HCT116 (cell line): ENCODE measurements at regions not wholly inside any gene's neighbourhood (a gene's known extent, or its start where the extent isn't known, plus 50 kb on each side); places are given as distances from the start of the nearest gene placed in this dataset.

ENCODE experiments used
- ATAC-seq: fragments of 200-7000 bp; cut with Tn5 transposase; 2 replicates; pipeline ENCODE4 v1.9.1; 2020; ENCODE audit warnings: mild to moderate bottlenecking, moderate library complexity
- BruUV-seq: library from RNA; stranded (reverse); fragments of 400-500 nt; replicated peaks from 2 replicates; lab custom pipeline; 2021; lab: Mats Ljungman, UMichigan
- CTCF ChIA-PET: fragments of 300-600 bp; sonication (Branson Sonifier 250); formaldehyde crosslinking; loops from one replicate; lab custom pipeline; 2021; ENCODE audit warnings: antibody characterized with exemption; lab: Charles Lee
- POLR2A ChIA-PET: fragments of 300-600, 350-600 bp; sonication (Branson Sonifier 250); formaldehyde crosslinking; loops from one replicate; lab custom pipeline; 2021; ENCODE audit warnings: antibody characterized with exemption; lab: Charles Lee
- RAD21 ChIA-PET, 2 experiments: fragments of 300-600 bp; sonication (Branson Sonifier 250); formaldehyde crosslinking; loops; one replicate each; lab custom pipeline; 2023; ENCODE audit warnings: low total read pairs in 2 of 2; ENCODE audit not compliant: uncharacterized antibody in 2 of 2, unreplicated experiment in 2 of 2, low non-redundant PET in 1 of 2; lab: Charles Lee
- DNase-seq: peaks from one replicate; pipeline ENCODE4 v3.0.0-alpha.2; 2010; ENCODE audit warnings: low read depth, low spot score
- H2AFZ ChIP-seq: fragments of 200-600 bp; shearing (Covaris generic), sonication (generic); 2 replicates; pipeline ENCODE4 v1.6.1; 2017; ENCODE audit warnings: low read depth, mixed run types, mixed read lengths, antibody characterized with exemption, low read length; ENCODE audit not compliant: poor library complexity, severe bottlenecking
- H3K27ac ChIP-seq: 2 replicates; pipeline ENCODE4 v1.5.1; 2012; ENCODE audit warnings: low read depth, low read length
- H3K27me3 ChIP-seq: fragments of 200-600 bp; sonication (generic); 2 replicates; pipeline ENCODE4 v1.6.1; 2016; ENCODE audit warnings: mixed run types, low read length, mixed read lengths; ENCODE audit not compliant: insufficient read depth
- H3K36me3 ChIP-seq, 2 experiments: fragments of 200-500 bp in 1 of 2; fragments of 200-600 bp in 1 of 2; sonication (Bioruptor generic) in 1 of 2; sonication (generic) in 1 of 2; 2 replicates each; pipeline versions ENCODE4 v1.5.1 to v1.6.1; 2014 to 2016; ENCODE audit warnings: low read length in 2 of 2, inconsistent platforms in 1 of 2, mixed read lengths in 1 of 2, mixed run types in 1 of 2; ENCODE audit not compliant: insufficient read depth in 2 of 2, control insufficient read depth in 1 of 2
- H3K4me1 ChIP-seq, 2 experiments: fragments of 200-600 bp in 1 of 2; sonication (generic) in 1 of 2; 2 replicates each; pipeline versions ENCODE4 v1.5.1 to v1.6.1; 2012 to 2017; ENCODE audit warnings: low read length in 2 of 2, inconsistent platforms in 1 of 2, mild to moderate bottlenecking in 1 of 2, mixed read lengths in 1 of 2, mixed run types in 1 of 2, moderate library complexity in 1 of 2; ENCODE audit not compliant: insufficient read depth in 2 of 2, control insufficient read depth in 1 of 2
- H3K4me2 ChIP-seq: fragments of 200-600 bp; sonication (generic); 2 replicates; pipeline ENCODE4 v1.6.1; 2017; ENCODE audit warnings: mixed run types, low read length, mixed read lengths
- H3K4me3 ChIP-seq, 2 experiments: fragments of 200-600 bp in 1 of 2; sonication (generic) in 1 of 2; replicated peaks in 1 of 2; 2 replicates each; pipeline ENCODE4 v1.5.1; 2011 to 2016; ENCODE audit warnings: low read length in 2 of 2, control low read depth in 1 of 2, low read depth in 1 of 2, mild to moderate bottlenecking in 1 of 2, mixed read lengths in 1 of 2, mixed run types in 1 of 2
- H3K79me2 ChIP-seq: fragments of 200-600 bp; sonication (generic); 2 replicates; pipeline ENCODE4 v1.6.1; 2017; ENCODE audit warnings: mild to moderate bottlenecking, mixed run types, low read length, moderate library complexity, mixed read lengths; ENCODE audit not compliant: insufficient read depth
- H3K9ac ChIP-seq: fragments of 200-600 bp; sonication (generic); 2 replicates; pipeline ENCODE4 v1.6.1; 2016; ENCODE audit warnings: low read length, mixed read lengths
- H3K9me2 ChIP-seq: fragments of 200-600 bp; sonication (generic), shearing (Covaris generic); 2 replicates; pipeline ENCODE4 v1.6.1; 2017; ENCODE audit warnings: mixed run types, mild to moderate bottlenecking, moderate library complexity; ENCODE audit not compliant: insufficient read depth
- H3K9me3 ChIP-seq, 2 experiments: fragments of 200-500 bp in 1 of 2; fragments of 200-600 bp in 1 of 2; sonication (Bioruptor generic) in 1 of 2; sonication (generic) in 1 of 2; 2 replicates each; pipeline ENCODE4 v1.6.1; 2014 to 2017; ENCODE audit warnings: low read length in 2 of 2, mixed read lengths in 2 of 2, inconsistent platforms in 1 of 2, low read depth in 1 of 2, mild to moderate bottlenecking in 1 of 2, mixed run types in 1 of 2, moderate library complexity in 1 of 2; ENCODE audit not compliant: control insufficient read depth in 1 of 2, insufficient read depth in 1 of 2
- H4K20me1 ChIP-seq: fragments of 200-600 bp; sonication (generic), shearing (Covaris generic); 2 replicates; pipeline ENCODE4 v1.6.1; 2017; ENCODE audit warnings: mixed run types, mild to moderate bottlenecking, moderate library complexity; ENCODE audit not compliant: insufficient read depth
- ATF3 ChIP-seq: IDR thresholded peaks from 2 replicates; pipeline ENCODE4 v1.6.1; 2012
- CBX3 ChIP-seq: IDR thresholded peaks from 2 replicates; pipeline ENCODE4 v1.6.1; 2012; ENCODE audit warnings: low read depth
- CEBPB ChIP-seq: IDR thresholded peaks from 2 replicates; pipeline ENCODE4 v1.6.1; 2012; ENCODE audit warnings: low read depth
- ELF1 ChIP-seq: IDR thresholded peaks from 2 replicates; pipeline ENCODE4 v1.6.1; 2012; ENCODE audit warnings: low read depth, borderline replicate concordance
- EZH2 ChIP-seq: fragments of 200-600 bp; sonication (generic); IDR thresholded peaks from 2 replicates; pipeline ENCODE4 v1.6.1; 2017; ENCODE audit warnings: antibody characterized with exemption, mixed run types
- FOSL1 ChIP-seq: IDR thresholded peaks from 2 replicates; pipeline ENCODE4 v1.6.1; 2012; ENCODE audit warnings: low read depth
- JUND ChIP-seq: IDR thresholded peaks from 2 replicates; pipeline ENCODE4 v1.6.1; 2012
- MAX ChIP-seq: IDR thresholded peaks from 2 replicates; pipeline ENCODE4 v1.6.1; 2012
- POLR2A ChIP-seq: IDR thresholded peaks from 2 replicates; pipeline ENCODE4 v1.7.0; 2011; ENCODE audit warnings: borderline replicate concordance; ENCODE audit not compliant: insufficient read depth, insufficient read length; ENCODE audit errors: extremely low read depth
- POLR2AphosphoS5 ChIP-seq: IDR thresholded peaks from 2 replicates; pipeline ENCODE4 v1.6.1; 2011; ENCODE audit warnings: mild to moderate bottlenecking, low read depth, low read length, moderate library complexity
- RAD21 ChIP-seq: IDR thresholded peaks from 2 replicates; pipeline ENCODE4 v1.6.1; 2012; ENCODE audit warnings: low read depth, mild to moderate bottlenecking
- SIN3A ChIP-seq: IDR thresholded peaks from 2 replicates; pipeline ENCODE4 v1.6.1; 2012; ENCODE audit warnings: low read depth
- SP1 ChIP-seq: IDR thresholded peaks from 2 replicates; pipeline ENCODE4 v1.6.1; 2012; ENCODE audit warnings: low read depth
- SRF ChIP-seq: IDR thresholded peaks from 2 replicates; pipeline ENCODE4 v1.6.1; 2012; ENCODE audit warnings: low read depth
- TCF7L2 ChIP-seq: IDR thresholded peaks from 2 replicates; pipeline ENCODE4 v1.7.0; 2011; ENCODE audit warnings: borderline replicate concordance, inconsistent platforms; ENCODE audit not compliant: insufficient read depth, insufficient read length; ENCODE audit errors: extremely low read depth
- YY1 ChIP-seq: IDR thresholded peaks from 2 replicates; pipeline ENCODE4 v1.6.1; 2011; ENCODE audit warnings: low read length, low read depth, moderate library complexity, mild to moderate bottlenecking; ENCODE audit not compliant: insufficient replicate concordance; ENCODE audit errors: extremely low read depth
- ZBTB33 ChIP-seq: IDR thresholded peaks from 2 replicates; pipeline ENCODE4 v1.6.1; 2011; ENCODE audit warnings: mild to moderate bottlenecking, low read length, moderate library complexity; ENCODE audit not compliant: insufficient replicate concordance; ENCODE audit errors: extremely low read depth
- ZFX ChIP-seq: fragments of 450-650 bp; IDR thresholded peaks from 2 replicates; pipeline ENCODE4 v1.6.1; 2017
- ZNF274 ChIP-seq: fragments of 200-500 bp; sonication (Bioruptor generic); IDR thresholded peaks from 2 replicates; pipeline ENCODE4 v1.6.1; 2014; ENCODE audit warnings: mild to moderate bottlenecking, low read depth, low read length, inconsistent platforms
- intact Hi-C: fragments of 100-400 bp; cut with micrococcal nuclease; formaldehyde crosslinking; loops from 2 replicates; pipeline ENCODE4 v1.10.0; 2022

- Histone ChIP-seq H3K4me1 (peaks cover 0 to 16% of the 10 kb centered on the region in 2 experiments; a peak in 2 of 4 replicates), H4K20me1 (no peaks in the 10 kb centered on the region), H3K9ac (no peak overlapping the region), H3K36me3 (no peaks in the 10 kb centered on the region), H3K79me2 (no peaks in the 10 kb centered on the region), H3K4me3 (no peak overlapping the region), H3K4me2 (no peak overlapping the region), H2AFZ (no peak overlapping the region), H3K9me2 (no peaks in the 10 kb centered on the region)
- intact Hi-C loops = no loop called here
- ATAC-seq = no peak
- no TSS peak for BruUV-seq
- CTCF ChIA-PET = no interaction called here
- TF ChIP-seq TCF7L2 (no peak), YY1 (no peak), EZH2 (no peak), SRF (no peak), JUND (no peak), POLR2A (no peak), FOSL1 (no peak), ZFX (no peak)
- TF ChIP-seq, all 23 proteins: peak for 0
- H3K9me3 ChIP-seq = no peaks in the 10 kb centered on the region
- RAD21 ChIA-PET = no interaction called here
- DNase-seq = no peak
- no peaks in the 10 kb centered on the region for H3K27me3 ChIP-seq
- no peak overlapping the region for H3K27ac ChIP-seq
- POLR2A ChIA-PET = no interaction called here
These were observed 130.4 kb downstream of the TNFRSF21 start for GRCh38 chr6:47179286-47179685.

GRCh38 chr6:47175656-47176055, 133.5 kb upstream of the ADGRF1 start:
- no peak overlapping the region for H3K4me3 ChIP-seq
- no peak overlapping the region for H2AFZ ChIP-seq
- no peak overlapping the region for H3K9ac ChIP-seq
- H3K36me3 ChIP-seq = no peaks in the 10 kb centered on the region
- no peaks in the 10 kb centered on the region for H3K79me2 ChIP-seq
- CTCF ChIA-PET = no interaction called here
- ATAC-seq (no peak), DNase-seq (no peak)
- intact Hi-C loops = no loop called here
- TF ChIP-seq POLR2AphosphoS5 (no peak), SP1 (no peak), ZBTB33 (no peak), TCF7L2 (no peak), EZH2 (no peak), RAD21 (no peak), SRF (no peak), JUND (no peak), ATF3 (no peak), POLR2A (no peak), ELF1 (no peak), FOSL1 (no peak), ZFX (no peak), YY1 (no peak), CEBPB (no peak), MAX (no peak), ZNF274 (no peak), CBX3 (no peak), SIN3A (no peak)
- H3K4me2 ChIP-seq = no peak overlapping the region
- H3K9me2 ChIP-seq = no peaks in the 10 kb centered on the region
- H3K27ac ChIP-seq = no peak overlapping the region
- BruUV-seq = no TSS peak
- H3K9me3 ChIP-seq = no peaks in the 10 kb centered on the region
- RAD21 ChIA-PET = no interaction called here
- H3K4me1 ChIP-seq = peaks cover 0 to 8% of the 10 kb centered on the region in 2 experiments; a peak in 2 of 4 replicates
- no peaks in the 10 kb centered on the region for H4K20me1 ChIP-seq
- no peaks in the 10 kb centered on the region for H3K27me3 ChIP-seq
- POLR2A ChIA-PET = no interaction called here
